ENCODE measurements at regions not wholly inside any gene's neighbourhood (a gene's known extent, or its start where the extent isn't known, plus 50 kb on each side); places are given as distances from the start of the nearest gene placed in this dataset.

- Histone ChIP-seq H3K36me3 (ENCODE audit: control insufficient read depth, insufficient read depth, low read length) (no peaks in the 10 kb centered on the region), H3K27me3 (replicated peaks; ENCODE audit: control insufficient read depth, insufficient read depth, low read length) (no peaks in the 10 kb centered on the region), H3K4me1 (peaks cover 8% of the 10 kb centered on the region; the same call in 1 of the 2 replicates), H3K4me3 (ENCODE audit: low read depth, low read length) (no peak overlapping the region), H3K9me3 (0 out of 2 replicates have a peak, but pooled peaks cover 2% of the 10 kb centered on the region)
- intact Hi-C loops (cut with micrococcal nuclease; ENCODE audit: unreplicated experiment) = no loop called here
- H3K4me3 Mint-ChIP-seq (ENCODE audit: unreplicated experiment) = no peak overlapping the region
- no peaks in the 10 kb centered on the region for H3K27me3 Mint-ChIP-seq (ENCODE audit: insufficient read depth, unreplicated experiment)
- no peaks in the 10 kb centered on the region for H3K9me3 Mint-ChIP-seq (ENCODE audit: unreplicated experiment)
- no TSS peak for BruUV-seq (replicated peaks)
- H3K36me3 Mint-ChIP-seq (ENCODE audit: insufficient read depth, unreplicated experiment) = no peaks in the 10 kb centered on the region
- POLR2A ChIA-PET = no interaction called here
- H3K27ac Mint-ChIP-seq (ENCODE audit: unreplicated experiment) = no peak overlapping the region
- CTCF ChIA-PET = interaction anchor here (0.6 kb wide), 1 partner anchor 37 kb away, joined by 3 read pairs; no protein-coding TSS in a partner anchor
- TF ChIP-seq, protein P1, sequence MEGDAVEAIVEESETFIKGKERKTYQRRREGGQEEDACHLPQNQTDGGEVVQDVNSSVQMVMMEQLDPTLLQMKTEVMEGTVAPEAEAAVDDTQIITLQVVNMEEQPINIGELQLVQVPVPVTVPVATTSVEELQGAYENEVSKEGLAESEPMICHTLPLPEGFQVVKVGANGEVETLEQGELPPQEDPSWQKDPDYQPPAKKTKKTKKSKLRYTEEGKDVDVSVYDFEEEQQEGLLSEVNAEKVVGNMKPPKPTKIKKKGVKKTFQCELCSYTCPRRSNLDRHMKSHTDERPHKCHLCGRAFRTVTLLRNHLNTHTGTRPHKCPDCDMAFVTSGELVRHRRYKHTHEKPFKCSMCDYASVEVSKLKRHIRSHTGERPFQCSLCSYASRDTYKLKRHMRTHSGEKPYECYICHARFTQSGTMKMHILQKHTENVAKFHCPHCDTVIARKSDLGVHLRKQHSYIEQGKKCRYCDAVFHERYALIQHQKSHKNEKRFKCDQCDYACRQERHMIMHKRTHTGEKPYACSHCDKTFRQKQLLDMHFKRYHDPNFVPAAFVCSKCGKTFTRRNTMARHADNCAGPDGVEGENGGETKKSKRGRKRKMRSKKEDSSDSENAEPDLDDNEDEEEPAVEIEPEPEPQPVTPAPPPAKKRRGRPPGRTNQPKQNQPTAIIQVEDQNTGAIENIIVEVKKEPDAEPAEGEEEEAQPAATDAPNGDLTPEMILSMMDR (IDR thresholded peaks at IDR 0.05; ENCODE audit: insufficient read depth in 1 of 2, low read depth in 1 of 2, low read length in 1 of 2, severe bottlenecking in 1 of 2, unreplicated experiment in 1 of 2) = no peak
- peaks cover 7% of the 10 kb centered on the region for H3K4me1 Mint-ChIP-seq (ENCODE audit: low read depth, unreplicated experiment)
- no peak for DNase-seq
Observed at GRCh38 chr10:33523236-33523792, 188.8 kb upstream of the NRP1 start.

- ChIA-PET CTCF (no interaction called here), POLR2A (no interaction called here)
- Mint-ChIP-seq H3K36me3 (ENCODE audit: insufficient read depth, unreplicated experiment) (no peaks in the 10 kb centered on the region), H3K27me3 (ENCODE audit: insufficient read depth, unreplicated experiment) (no peaks in the 10 kb centered on the region), H3K9me3 (ENCODE audit: unreplicated experiment) (no peaks in the 10 kb centered on the region), H3K4me3 (ENCODE audit: unreplicated experiment) (no peak overlapping the region), H3K27ac (ENCODE audit: unreplicated experiment) (peak overlapping the region; percentile 3), H3K4me1 (ENCODE audit: low read depth, unreplicated experiment) (peaks cover 7% of the 10 kb centered on the region)
- no TSS peak for BruUV-seq (replicated peaks)
- TF ChIP-seq, protein P1 (IDR thresholded peaks at IDR 0.05; ENCODE audit: insufficient read depth in 1 of 2, low read depth in 1 of 2, low read length in 1 of 2, severe bottlenecking in 1 of 2, unreplicated experiment in 1 of 2) = no peak
- H3K4me3 ChIP-seq (ENCODE audit: low read depth, low read length) = no peak overlapping the region
- intact Hi-C loops (cut with micrococcal nuclease; ENCODE audit: unreplicated experiment) = no loop called here
- H3K4me1 ChIP-seq = peaks cover 8% of the 10 kb centered on the region; the same call in 1 of the 2 replicates
- DNase-seq = no peak
- H3K36me3 ChIP-seq (ENCODE audit: control insufficient read depth, insufficient read depth, low read length) = no peaks in the 10 kb centered on the region
- H3K9me3 ChIP-seq = no peaks in the 10 kb centered on the region
- H3K27me3 ChIP-seq (replicated peaks; ENCODE audit: control insufficient read depth, insufficient read depth, low read length) = no peaks in the 10 kb centered on the region
Observed at GRCh38 chr10:33521904-33522303, 187.4 kb upstream of the NRP1 start.

GRCh38 chr10:33521062-33521461, 186.6 kb upstream of the NRP1 start:
- Histone ChIP-seq H3K9me3 (no peaks in the 10 kb centered on the region), H3K4me3 (ENCODE audit: low read depth, low read length) (no peak overlapping the region), H3K27me3 (replicated peaks; ENCODE audit: control insufficient read depth, insufficient read depth, low read length) (no peaks in the 10 kb centered on the region), H3K36me3 (ENCODE audit: control insufficient read depth, insufficient read depth, low read length) (no peaks in the 10 kb centered on the region), H3K4me1 (peaks cover 8% of the 10 kb centered on the region; the same call in 1 of the 2 replicates)
- no peaks in the 10 kb centered on the region for H3K27me3 Mint-ChIP-seq (ENCODE audit: insufficient read depth, unreplicated experiment)
- intact Hi-C loops (cut with micrococcal nuclease; ENCODE audit: unreplicated experiment) = no loop called here
- POLR2A ChIA-PET = no interaction called here
- H3K27ac Mint-ChIP-seq (ENCODE audit: unreplicated experiment) = no peak overlapping the region
- BruUV-seq (replicated peaks) = no TSS peak
- CTCF ChIA-PET = no interaction called here
- H3K36me3 Mint-ChIP-seq (ENCODE audit: insufficient read depth, unreplicated experiment) = no peaks in the 10 kb centered on the region
- no peak overlapping the region for H3K4me3 Mint-ChIP-seq (ENCODE audit: unreplicated experiment)
- TF ChIP-seq, protein P1 (IDR thresholded peaks at IDR 0.05; ENCODE audit: insufficient read depth in 1 of 2, low read depth in 1 of 2, low read length in 1 of 2, severe bottlenecking in 1 of 2, unreplicated experiment in 1 of 2) = no peak
- H3K9me3 Mint-ChIP-seq (ENCODE audit: unreplicated experiment) = no peaks in the 10 kb centered on the region
- no peak for DNase-seq
- H3K4me1 Mint-ChIP-seq (ENCODE audit: low read depth, unreplicated experiment) = peaks cover 7% of the 10 kb centered on the region

Measured in Caco-2 (cell line).